Osteoblast (primary cell): ENCODE measurements at regions not wholly inside any gene's neighbourhood (a gene's known extent, or its start where the extent isn't known, plus 50 kb on each side); places are given as distances from the start of the nearest gene placed in this dataset.
A peak's percentile ranks its signal among the peaks of the same experiment; 100 is the strongest.

Experiments
- DNase-seq: peaks from one replicate; pipeline ENCODE4 v3.0.0; 2011; ENCODE audit warnings: low spot score, mixed read lengths; ENCODE audit not compliant: insufficient read length; ENCODE audit errors: missing footprints
- H2AFZ ChIP-seq: 2 replicates; pipeline ENCODE4 v1.6.0; 2011; ENCODE audit warnings: mild to moderate bottlenecking, low read length
- H3K27ac ChIP-seq: 2 replicates; pipeline ENCODE4 v1.5.1; 2011; ENCODE audit warnings: mild to moderate bottlenecking, low read depth, low read length, moderate library complexity
- H3K27me3 ChIP-seq: 2 replicates; pipeline ENCODE4 v1.6.0; 2012; ENCODE audit warnings: mild to moderate bottlenecking, control low read depth, inconsistent platforms, low read length, moderate library complexity; ENCODE audit not compliant: insufficient read depth
- H3K36me3 ChIP-seq: 2 replicates; pipeline ENCODE4 v1.5.1; 2011; ENCODE audit warnings: mild to moderate bottlenecking, low read length, control low read depth, moderate library complexity; ENCODE audit not compliant: insufficient read depth
- H3K4me1 ChIP-seq: 2 replicates; pipeline ENCODE4 v1.5.1; 2011; ENCODE audit warnings: mild to moderate bottlenecking, low read length, control low read depth, moderate library complexity; ENCODE audit not compliant: insufficient read depth
- H3K4me2 ChIP-seq: 2 replicates; pipeline ENCODE4 v1.6.0; 2011; ENCODE audit warnings: mild to moderate bottlenecking, low read length; ENCODE audit not compliant: insufficient read depth
- H3K4me3 ChIP-seq: fragments of 200-600 bp; sonication (generic); 3 replicates; pipeline ENCODE4 v1.5.1; 2012; ENCODE audit warnings: mild to moderate bottlenecking, low read length, inconsistent platforms; ENCODE audit not compliant: insufficient read depth
- H3K79me2 ChIP-seq: 2 replicates; pipeline ENCODE4 v1.6.0; 2012; ENCODE audit warnings: mild to moderate bottlenecking, low read length, control low read depth, inconsistent platforms; ENCODE audit not compliant: insufficient read depth
- H3K9me3 ChIP-seq: 2 replicates; pipeline ENCODE4 v1.5.1; 2011; ENCODE audit warnings: low read depth, low read length, control low read depth
- H4K20me1 ChIP-seq: 2 replicates; pipeline ENCODE4 v1.6.0; 2012; ENCODE audit warnings: mild to moderate bottlenecking, low read length, control low read depth; ENCODE audit not compliant: insufficient read depth
- TF ChIP-seq, protein P1 (sequence below): IDR thresholded peaks from 2 replicates; pipeline ENCODE4 v1.5.1; 2011; ENCODE audit warnings: mild to moderate bottlenecking, low read depth, low read length, moderate library complexity; ENCODE audit errors: extremely low read depth

- H2AFZ ChIP-seq = peak overlapping the region; percentile 3
- peak overlapping the region; percentile 73 for H3K27ac ChIP-seq
- H3K36me3 ChIP-seq = no peaks in the 10 kb centered on the region
- H3K4me2 ChIP-seq = peak overlapping the region; percentile 52
- no peaks in the 10 kb centered on the region for H3K9me3 ChIP-seq
- peak; percentile 91 for DNase-seq
- peaks cover 47% of the 10 kb centered on the region for H3K4me1 ChIP-seq
- peak overlapping the region; percentile 0 for H3K4me3 ChIP-seq
- no peaks in the 10 kb centered on the region for H3K79me2 ChIP-seq
- no peaks in the 10 kb centered on the region for H4K20me1 ChIP-seq
- TF ChIP-seq, protein P1, sequence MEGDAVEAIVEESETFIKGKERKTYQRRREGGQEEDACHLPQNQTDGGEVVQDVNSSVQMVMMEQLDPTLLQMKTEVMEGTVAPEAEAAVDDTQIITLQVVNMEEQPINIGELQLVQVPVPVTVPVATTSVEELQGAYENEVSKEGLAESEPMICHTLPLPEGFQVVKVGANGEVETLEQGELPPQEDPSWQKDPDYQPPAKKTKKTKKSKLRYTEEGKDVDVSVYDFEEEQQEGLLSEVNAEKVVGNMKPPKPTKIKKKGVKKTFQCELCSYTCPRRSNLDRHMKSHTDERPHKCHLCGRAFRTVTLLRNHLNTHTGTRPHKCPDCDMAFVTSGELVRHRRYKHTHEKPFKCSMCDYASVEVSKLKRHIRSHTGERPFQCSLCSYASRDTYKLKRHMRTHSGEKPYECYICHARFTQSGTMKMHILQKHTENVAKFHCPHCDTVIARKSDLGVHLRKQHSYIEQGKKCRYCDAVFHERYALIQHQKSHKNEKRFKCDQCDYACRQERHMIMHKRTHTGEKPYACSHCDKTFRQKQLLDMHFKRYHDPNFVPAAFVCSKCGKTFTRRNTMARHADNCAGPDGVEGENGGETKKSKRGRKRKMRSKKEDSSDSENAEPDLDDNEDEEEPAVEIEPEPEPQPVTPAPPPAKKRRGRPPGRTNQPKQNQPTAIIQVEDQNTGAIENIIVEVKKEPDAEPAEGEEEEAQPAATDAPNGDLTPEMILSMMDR = no peak
- no peaks in the 10 kb centered on the region for H3K27me3 ChIP-seq
Measured at GRCh38 chr15:62850791-62851291, 191.7 kb upstream of the TPM1 start.

GRCh38 chr15:62853114-62853840 is 189.3 kb upstream of the TPM1 start:
- no peak overlapping the region for H3K27ac ChIP-seq
- H3K4me2 ChIP-seq = no peak overlapping the region
- no peaks in the 10 kb centered on the region for H3K36me3 ChIP-seq
- H4K20me1 ChIP-seq = no peaks in the 10 kb centered on the region
- no peak for DNase-seq
- H2AFZ ChIP-seq = no peak overlapping the region
- H3K27me3 ChIP-seq = no peaks in the 10 kb centered on the region
- peaks cover 41% of the 10 kb centered on the region for H3K4me1 ChIP-seq
- TF ChIP-seq, protein P1 = no peak
- H3K79me2 ChIP-seq = no peaks in the 10 kb centered on the region
- H3K4me3 ChIP-seq = no peak overlapping the region
- H3K9me3 ChIP-seq = no peaks in the 10 kb centered on the region

- no peak for DNase-seq
- Histone ChIP-seq H2AFZ (no peak overlapping the region), H3K27ac (no peak overlapping the region), H3K9me3 (no peaks in the 10 kb centered on the region), H3K4me2 (no peak overlapping the region), H3K4me3 (no peak overlapping the region), H3K79me2 (no peaks in the 10 kb centered on the region), H4K20me1 (no peaks in the 10 kb centered on the region), H3K27me3 (no peaks in the 10 kb centered on the region), H3K4me1 (peaks cover 36% of the 10 kb centered on the region), H3K36me3 (no peaks in the 10 kb centered on the region)
- TF ChIP-seq, protein P1 = no peak
Measured at GRCh38 chr15:62853841-62854225, 188.7 kb upstream of the TPM1 start.

DNA sequence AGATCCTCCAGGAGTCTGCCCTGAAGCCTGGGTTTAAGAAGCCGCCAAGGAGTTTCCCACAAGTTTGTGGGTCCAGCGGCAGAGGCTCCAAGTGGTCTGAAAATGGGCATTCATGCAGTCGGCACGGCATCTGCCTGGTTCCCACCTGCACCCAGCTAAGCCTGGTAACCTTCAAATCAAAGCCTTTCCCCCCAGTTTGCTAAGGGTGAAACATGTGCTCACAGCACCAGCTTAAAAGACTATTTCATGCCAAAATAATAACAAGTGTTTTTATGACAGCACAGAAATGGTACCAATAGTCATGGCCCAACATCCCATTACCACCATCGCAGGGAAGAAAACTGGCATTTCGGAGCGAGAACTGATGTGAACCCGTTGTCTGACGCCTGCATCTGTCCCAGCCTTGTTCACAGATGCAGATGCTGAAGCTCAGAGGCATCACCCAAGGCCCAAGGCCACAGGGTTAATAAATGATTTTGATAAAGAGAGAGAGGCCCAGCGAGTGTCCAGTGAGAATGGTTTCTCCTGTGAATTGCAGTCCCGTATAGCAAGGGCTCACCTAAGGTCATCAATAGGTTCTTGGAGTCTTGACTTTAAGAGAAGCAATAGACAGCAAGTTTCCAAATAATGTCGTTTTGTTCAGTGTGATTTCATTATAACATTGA is 188.0 kb upstream of the TPM1 start:
- no peak for DNase-seq
- TF ChIP-seq, protein P1 = no peak

More for the DNA sequence above, 188.0 kb upstream of the TPM1 start:
- H3K79me2 ChIP-seq = no peaks in the 10 kb centered on the region
- H3K4me1 ChIP-seq = peaks cover 29% of the 10 kb centered on the region
- no peaks in the 10 kb centered on the region for H3K36me3 ChIP-seq
- H3K4me2 ChIP-seq = no peak overlapping the region
- no peaks in the 10 kb centered on the region for H3K27me3 ChIP-seq
- H3K27ac ChIP-seq = no peak overlapping the region
- H3K4me3 ChIP-seq = no peak overlapping the region
- H2AFZ ChIP-seq = no peak overlapping the region
- no peaks in the 10 kb centered on the region for H3K9me3 ChIP-seq
- H4K20me1 ChIP-seq = no peaks in the 10 kb centered on the region
